HG02981 (cell line): ENCODE measurements at regions not wholly inside any gene's neighbourhood (a gene's known extent, or its start where the extent isn't known, plus 50 kb on each side); places are given as distances from the start of the nearest gene placed in this dataset.

Source experiments
- ATAC-seq: cut with Tn5 transposase; IDR thresholded peaks from one replicate; pipeline ENCODE4 v1.9.1; 2021; ENCODE audit warnings: mild to moderate bottlenecking, moderate library complexity; ENCODE audit not compliant: unreplicated experiment

DNA sequence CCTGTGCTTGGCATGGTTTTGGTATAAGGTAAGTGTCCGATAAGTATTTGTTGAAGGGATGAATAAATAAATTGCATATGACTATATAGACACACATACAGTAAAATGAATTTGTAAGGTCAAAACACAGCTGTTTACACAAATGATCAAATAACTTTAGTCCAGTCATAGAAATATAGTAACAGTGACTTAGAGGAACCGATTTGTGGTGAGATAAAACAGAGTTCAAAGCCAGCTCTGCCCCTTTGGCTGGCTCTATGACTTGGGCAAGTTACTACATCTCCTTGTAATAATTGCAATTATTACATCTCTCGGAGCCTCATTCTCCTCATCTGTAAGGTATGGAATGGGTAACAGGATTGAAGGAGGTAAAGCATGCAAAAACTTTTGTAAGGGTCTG lies 384.0 kb downstream of the PLK2 start:
- no peak for ATAC-seq

DNA sequence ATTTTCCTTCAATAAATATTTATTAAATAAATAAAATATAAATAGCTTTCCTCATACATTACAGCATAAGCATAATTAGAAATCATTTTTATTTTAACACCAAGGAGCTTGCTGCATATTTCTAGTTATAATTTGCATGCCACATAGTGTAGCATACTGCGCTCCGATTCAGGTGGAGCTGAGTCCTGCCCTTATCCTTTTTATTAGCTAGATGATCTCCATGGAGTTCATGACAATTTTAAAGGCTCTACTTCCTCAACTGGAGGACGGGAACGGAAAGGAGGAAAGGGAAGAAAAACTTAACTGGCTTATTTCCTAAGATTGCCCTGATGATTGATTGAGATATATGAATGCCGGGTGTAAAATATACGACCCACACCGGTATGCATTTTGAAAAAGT lies 385.2 kb downstream of the PLK2 start:
- ATAC-seq: no peak

DNA sequence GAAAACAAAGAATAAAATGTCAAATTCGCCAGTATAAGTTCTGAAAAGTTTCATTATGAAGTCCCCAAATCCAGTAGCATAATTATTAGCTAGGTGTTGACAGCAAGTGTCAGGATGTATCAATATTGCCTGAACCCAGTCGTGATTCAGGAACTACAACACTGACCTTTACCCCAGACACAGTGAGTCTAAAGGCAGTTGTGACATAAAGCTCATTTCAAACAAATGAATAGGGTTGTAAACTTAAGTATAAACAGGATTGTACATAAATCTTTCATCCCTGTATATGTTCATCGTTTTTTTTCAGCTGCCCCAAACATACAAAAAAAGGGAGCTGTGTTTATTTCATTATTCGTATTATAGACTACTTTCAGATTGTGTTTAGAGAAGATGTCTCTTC lies 385.7 kb downstream of the PLK2 start:
- no peak for ATAC-seq

DNA sequence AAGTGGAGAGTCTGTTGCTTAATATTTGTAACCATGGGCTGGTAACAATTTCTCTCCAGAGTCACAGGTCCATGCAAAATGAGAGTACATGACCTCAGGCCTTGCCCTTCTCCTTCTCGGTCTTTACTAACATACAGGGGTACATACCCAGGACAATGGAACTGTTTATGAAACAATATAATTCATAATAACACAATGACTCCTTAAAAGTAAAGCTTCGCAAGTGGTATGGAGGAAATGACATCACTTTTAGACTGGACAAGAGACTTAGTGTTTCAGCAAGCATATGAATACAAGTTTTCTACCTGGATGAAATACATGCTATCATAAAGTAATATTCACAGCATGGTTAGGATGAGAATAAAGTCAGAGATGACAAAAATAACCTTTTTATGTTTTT lies 386.6 kb downstream of the PLK2 start:
- no peak for ATAC-seq

DNA sequence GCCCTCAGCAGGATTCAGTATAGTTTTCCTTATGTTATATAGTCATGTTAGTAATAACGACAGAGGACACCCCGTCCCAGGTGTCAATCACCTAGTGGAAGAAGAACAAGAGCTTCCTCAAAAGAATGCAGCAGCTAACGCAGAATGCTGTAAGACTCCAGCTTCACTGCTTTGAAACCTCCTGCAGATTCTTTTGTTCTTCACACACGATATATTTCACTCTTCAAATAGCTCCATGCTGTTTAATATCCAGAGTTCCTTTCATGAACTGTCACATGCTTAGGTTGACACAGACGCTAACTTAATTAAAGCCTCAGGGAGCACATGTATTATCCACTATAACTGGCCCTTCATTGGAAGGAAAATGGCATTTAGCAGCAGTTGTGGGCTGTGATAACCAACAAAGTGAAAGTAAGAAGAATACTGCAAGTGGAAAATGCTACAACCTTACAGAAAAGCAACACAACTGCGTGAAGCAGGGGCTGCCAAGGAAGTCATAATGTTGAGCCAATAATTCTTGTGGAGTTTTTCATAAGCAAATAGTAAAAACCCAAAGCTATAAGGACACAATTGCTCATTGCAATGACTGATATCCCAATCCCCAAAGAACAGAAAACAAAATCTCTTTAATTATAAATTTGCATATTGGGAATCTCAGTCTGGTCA lies 387.5 kb downstream of the PLK2 start:
- no peak for ATAC-seq

DNA sequence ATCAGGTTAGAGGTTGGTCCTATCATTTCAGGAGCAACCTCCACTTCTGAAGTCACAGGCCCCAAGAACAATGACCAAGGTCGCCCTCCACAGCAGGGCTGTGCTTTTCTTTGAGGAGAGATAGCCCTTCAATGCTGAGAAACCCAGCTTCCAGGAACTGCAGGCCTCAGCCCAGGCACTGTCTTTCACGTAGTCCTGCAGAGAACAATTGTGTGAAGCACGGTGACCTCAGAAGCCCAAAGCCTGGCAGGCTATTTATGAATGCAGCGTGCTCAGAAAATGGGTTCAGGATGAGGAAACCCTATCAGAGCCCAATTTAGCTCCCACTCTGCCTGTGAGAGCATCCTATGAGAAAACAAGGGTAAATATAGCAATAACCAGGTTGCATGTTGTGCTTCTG lies 388.3 kb downstream of the PLK2 start:
- no peak for ATAC-seq

DNA sequence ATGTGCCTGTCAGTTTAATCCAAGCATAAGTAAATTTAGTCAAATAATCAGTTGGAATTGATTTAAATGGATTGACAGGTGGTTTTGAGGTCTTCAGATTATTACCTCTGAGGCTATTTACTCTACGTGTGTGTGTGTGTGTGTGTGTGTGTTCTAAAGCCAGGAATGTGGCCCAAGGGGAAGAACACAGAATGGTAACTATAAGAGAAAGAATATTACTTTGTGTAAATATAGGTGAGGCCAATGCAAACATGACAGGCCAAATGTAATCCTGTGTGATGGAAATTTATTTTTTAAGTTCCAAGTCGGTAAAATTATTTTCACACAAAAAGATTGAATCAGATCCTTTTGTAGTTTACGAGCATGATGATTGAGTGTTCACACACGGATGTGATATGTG lies 390.0 kb downstream of the PLK2 start:
- no peak for ATAC-seq

DNA sequence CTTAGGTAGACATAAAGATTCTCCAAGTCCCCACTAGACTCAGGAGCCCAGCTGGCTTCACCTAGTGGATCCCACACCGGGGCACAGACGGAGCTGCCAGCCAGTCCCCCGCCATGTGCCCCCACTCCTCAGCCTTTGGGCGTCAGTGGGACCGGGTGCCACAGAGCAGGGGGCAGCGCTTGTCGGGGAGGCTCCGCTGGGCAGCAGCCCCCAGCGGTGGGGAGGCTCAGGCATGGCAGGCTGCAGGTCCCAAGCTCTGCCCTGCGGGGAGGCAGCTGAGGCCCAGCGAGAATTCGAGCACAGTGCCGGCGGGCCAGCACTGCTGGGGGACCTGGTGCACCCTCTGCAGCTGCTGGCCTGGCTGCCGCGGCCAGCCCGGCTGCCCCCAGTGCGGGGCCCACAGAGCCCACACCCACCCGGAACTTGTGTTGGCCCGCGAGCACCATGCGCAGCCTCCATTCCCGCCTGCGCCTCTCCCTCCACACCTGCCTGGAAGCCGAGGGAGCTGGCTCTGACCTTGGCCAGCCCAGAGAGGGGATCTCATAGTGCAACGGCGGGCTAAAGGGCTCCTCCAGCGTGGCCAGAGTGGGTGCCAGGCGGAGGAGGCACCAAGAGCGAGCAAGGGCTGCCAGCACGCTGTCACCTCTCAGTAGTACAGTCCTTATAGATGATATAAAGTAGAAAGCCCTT lies 390.7 kb downstream of the PLK2 start:
- no peak for ATAC-seq

DNA sequence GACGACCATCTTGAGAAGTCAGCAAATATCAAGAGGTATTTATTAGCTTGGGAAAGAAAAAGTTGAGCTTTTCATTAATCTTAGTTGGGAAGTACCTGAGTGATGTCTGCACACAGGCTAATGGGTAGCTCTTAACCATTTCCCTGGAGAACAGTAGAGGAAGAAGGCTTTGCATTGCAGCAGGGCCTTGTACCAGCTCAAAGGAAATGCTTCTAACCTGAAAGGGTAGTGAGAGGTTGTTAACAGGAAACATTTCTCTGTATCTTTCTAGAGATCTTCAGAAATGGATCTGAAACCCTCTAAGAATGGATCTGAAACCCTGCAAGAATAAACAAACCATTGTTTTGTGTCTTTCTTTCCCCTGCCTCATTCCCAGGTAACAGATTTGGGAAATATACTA lies 393.3 kb downstream of the PLK2 start:
- ATAC-seq: no peak

DNA sequence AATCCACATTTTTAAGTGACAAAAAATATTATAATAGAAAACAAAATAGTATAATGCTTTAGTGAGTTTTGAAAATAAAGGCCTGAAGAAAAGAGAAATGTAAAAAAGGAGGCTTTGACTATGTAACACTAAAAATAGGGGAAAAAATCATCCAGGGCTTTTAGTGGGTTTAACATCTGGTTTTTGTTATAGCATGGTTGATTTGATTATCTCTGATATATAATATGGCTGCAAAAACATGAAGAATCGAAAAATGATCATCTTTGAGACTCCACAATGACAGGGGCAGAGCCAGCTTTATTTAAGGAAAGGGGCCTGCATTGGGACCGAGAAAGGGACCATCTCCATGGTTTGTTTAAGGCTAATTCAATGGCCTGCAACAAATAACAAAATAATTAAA lies 393.8 kb downstream of the PLK2 start:
- ATAC-seq: no peak

DNA sequence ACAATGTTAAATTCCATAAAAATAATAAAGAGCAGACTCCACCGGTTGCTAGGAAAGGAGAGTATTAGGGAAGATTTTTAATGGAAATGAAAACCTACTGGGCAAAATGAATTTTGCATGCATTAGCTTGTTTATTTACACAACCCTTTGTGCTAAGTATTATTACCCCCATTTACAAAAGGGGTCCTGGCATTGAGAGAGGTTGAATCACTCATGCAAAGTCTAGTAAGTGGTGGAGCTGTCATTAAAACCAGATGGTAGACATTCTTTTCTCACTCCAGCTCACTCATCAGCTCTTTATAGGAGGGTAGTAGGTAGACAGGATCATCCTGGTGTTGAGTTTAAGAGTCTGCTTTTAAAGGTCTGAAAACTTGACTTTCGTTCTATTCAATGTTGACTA lies 395.1 kb downstream of the PLK2 start:
- ATAC-seq: no peak

DNA sequence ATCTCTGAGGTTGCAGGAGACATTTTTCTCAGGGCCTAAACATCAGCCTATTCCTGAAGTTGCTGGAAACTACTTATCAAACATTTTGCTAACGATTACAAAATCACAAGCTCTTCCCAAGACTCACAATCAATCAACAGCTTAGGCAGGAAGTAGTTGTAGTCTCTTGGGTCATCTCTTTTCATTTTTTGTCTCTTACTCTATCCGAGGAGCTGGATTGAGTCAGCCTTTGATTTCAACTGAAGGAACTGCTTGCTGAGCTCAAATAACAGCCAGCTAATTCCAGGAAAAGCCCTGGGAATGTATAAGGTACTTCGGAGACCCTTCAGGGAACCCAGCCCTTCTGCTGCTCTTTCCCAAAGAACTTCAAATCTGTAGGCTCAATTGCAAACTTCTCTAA lies 398.9 kb downstream of the PLK2 start:
- ATAC-seq: no peak

DNA sequence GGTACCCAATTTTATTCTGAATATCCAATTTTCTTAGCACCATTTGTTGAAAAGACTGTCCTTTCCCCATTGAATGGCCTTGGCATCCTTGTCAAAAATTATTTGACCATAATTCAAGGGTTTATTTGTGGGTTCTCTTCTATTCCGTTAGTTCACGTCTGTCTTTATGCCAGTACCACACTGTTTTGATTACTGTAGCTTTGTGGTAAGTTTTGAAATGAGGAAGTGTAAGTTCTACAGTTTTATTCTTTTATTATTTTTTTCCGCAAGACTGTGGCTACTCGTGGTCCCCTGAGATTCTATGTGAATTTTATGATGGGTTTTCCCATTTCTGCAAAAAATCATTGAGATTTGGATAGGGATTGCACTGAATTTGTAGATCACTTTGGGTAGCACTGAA lies 402.6 kb downstream of the PLK2 start:
- ATAC-seq: no peak

DNA sequence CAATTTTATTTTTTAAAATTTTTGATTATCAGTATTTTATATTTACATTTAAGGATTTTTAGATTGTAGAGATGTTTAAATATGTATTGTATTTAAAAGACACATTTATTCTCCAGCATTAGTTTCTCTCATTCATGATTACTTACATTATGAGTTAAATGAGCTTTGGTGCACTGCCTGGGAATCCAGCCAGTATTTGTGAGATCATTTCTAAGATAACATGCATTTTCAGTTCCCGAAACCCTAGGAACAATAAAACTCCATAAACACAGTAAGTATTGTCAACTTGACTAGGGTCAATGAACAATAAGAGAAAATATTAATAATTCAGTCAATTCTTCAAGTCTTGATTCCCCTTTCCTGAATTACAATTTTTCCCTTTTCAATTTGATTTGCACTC lies 403.3 kb downstream of the PLK2 start:
- no peak for ATAC-seq

DNA sequence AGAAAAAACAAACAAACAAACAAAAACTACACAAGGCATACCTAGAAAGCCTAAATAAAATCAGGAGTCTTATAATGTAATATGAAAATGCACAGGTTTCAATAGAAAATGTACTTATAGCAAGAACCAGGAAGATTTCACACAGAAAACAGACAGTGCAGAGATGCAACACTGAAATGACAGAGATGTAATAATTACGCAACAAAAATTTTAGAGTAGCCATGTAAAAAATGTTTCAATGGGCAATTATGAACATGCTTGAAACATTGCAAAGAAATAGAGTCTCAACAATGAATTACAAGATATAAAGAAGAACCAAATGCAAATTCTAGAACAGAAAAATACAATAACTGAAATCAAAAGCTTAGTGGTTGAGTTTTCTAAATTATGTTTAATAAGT lies 405.9 kb downstream of the PLK2 start:
- no peak for ATAC-seq

DNA sequence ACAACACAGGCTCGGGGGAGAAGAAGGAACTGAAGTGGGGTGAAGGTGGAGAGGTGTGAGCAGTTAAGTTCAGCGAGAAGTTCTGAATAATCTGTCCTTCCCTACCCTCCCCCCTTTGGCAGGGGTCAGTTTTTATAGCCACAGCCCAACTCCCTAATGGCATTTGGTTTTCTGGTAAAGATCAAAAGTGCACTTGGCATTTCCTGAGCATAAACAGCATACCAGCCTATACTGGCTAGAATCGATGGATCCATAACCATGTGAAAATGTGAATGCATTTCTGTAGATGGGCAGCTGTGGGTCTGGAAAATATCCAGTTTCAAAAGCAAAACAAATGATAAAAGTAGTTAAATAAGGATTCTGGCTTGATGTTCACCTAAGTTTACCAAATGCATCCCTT lies 410.9 kb downstream of the PLK2 start:
- no peak for ATAC-seq

DNA sequence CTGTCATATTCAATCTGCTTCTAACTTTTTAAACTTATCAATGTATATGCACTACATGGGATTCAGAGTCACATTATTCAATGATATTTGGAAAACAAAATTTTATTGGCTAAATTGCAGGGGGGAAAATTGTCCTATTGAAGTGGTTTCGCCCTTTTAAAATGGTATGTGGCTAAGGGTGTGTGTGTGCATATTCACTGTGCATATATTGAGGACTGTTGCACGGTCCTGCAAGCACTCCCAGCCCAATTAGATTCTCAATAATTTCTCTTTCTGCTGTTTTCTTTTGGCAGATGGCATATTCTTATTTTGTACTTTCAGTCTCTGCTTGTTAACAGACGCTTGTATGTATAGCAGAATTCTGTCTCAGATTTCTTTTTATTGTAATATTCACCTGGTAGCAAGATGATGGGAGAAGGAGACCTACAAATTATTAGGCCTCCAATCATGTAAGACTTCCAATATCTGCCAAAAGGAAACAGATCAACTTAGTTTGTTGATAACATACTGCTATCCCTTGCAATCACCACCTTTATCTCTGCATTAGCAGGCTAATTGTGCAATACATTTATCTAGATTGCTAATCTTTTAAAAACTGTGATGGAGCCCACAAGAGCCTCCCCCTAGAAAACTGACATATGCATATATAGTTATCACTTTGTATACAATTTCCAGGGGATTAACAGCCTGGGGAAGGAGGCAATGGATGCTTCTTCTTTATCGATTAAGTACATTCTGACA lies 411.5 kb downstream of the PLK2 start:
- ATAC-seq: no peak

DNA sequence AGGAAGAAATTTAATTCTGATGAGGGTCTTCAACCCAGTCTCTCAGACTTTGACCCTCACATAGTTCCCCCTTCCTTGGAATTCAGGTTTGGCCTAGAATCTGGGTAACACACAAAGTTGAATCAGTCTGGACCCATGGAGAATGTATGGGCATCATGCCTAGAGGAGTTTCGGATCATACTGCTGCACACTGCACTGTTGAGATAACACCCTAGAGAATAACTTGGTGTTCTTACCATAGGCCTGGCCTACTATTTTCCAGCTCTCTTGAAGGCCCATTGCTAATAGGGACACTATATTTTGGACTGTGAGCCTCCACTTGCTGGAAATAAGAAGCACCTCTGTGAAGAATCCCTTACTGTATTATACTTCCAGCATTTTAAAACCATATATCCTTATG lies 413.5 kb downstream of the PLK2 start:
- no peak for ATAC-seq

DNA sequence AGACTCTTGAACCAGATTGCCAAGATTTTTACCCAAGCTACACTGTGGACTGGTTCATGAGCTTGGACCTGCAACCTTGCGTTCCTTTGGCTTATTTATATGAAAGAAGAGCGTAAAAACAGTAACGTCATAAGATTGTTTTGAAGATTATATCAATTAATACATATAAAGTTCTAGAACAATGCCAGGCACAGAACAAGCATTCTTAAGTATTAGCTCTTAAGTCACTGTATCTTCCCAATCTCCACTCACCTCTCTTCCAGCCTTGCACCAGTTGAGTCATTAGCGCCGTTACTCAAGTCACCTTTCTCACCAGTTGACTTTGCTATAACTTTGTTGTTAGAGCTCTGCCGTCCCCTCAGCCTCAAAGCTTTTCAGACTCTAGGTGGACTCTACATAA lies 415.7 kb downstream of the PLK2 start:
- ATAC-seq: no peak

DNA sequence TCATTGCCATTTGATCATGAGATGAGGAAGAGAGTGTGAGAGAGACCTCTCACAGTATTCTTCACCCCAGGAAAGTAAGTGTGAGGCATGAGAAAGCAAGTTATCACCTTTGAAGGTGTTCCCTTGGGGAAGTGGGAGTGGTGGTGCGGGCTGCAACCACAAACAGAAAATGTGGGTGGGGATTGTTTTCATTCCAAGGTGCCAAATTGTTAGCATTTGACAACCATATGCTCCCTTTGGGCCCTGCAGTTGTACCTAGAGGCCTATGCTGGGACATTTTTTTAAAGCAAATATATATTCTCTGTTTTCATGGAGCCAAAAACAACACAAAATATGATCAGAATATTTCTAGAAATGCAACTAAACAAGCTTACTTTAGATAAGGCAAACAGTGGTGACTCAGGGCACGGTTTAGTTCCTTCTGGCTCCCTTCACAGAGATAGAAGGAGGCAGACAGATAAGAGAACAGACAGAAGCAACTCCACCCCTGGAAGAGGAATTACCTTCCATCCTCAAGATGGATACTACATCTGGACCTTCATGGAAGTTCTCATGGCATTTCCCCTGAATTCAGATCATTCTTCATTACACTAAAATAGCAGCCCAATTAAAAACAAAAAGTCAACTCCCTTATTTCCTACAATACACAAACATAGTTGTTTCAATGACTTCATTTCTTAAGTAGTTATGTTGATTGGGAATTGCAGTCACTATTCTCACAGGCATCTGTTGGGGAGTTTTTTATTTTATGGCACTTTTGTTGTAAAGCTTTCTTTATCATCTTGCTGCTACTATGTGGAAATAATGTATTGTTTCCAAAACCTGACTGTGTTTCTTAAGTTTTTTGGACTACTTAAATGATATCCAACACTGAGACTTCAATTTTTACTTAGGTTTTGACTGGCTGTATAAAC lies 416.6 kb downstream of the PLK2 start:
- no peak for ATAC-seq

DNA sequence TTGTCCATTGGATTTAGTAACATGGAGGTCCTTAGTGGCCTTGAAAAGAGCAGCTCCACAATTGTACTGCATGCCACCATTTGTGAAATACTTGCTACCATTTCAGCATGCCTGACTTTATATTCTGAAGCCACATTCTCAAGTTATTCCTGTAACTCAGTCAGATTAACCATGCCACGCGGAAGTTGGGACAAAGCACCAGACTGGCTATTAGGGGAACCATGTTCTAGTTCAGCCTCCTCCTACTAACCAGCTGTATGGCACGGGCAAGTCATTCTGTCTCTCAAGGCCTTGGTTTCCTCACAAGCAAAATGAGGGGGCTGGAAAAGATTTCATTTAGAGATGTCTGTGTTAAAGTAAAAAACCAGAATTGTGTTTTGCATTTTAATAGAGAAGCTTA lies 418.0 kb downstream of the PLK2 start:
- no peak for ATAC-seq
